Spleen (tissue), 7 donors: ENCODE measurements at regions not wholly inside any gene's neighbourhood (a gene's known extent, or its start where the extent isn't known, plus 50 kb on each side); places are given as distances from the start of the nearest gene placed in this dataset.
"Not testable (repeated sequence)": the region's sequence is repeated elsewhere in the genome, so short reads cannot be mapped to it uniquely, and the experiment has no call there.

Source experiments
- POLR2A ChIP-seq, 3 donors: fragments of 450-650 bp; IDR thresholded peaks; one replicate each; pipeline ENCODE4 v1.5.1; 2017; ENCODE audit warnings: antibody characterized with exemption in 3 of 3, mild to moderate bottlenecking in 1 of 3
- TF ChIP-seq, protein P1 (sequence below), 11 experiments: fragments of 200-600 bp in 7 of 11; fragments of 450-650 bp in 4 of 11; sonication (generic) in 4 of 11; IDR thresholded peaks in 8 of 11; conservative IDR thresholded peaks in 3 of 11; 1 replicate in 7 of 11; 2 replicates in 4 of 11; pipeline versions ENCODE4 v1.4.0 to v1.8.0; 2016 to 2021; ENCODE audit warnings: antibody characterized with exemption in 11 of 11, inconsistent platforms in 4 of 11, mild to moderate bottlenecking in 1 of 11
- donor health status: DM: no; HTN: no; CAD: no; lungs with moderate emphysema.
- donor health status: DM: no; HTN: no; CAD: no.
- donor health status: DM: no; HTN: no; CAD: no.

DNA sequence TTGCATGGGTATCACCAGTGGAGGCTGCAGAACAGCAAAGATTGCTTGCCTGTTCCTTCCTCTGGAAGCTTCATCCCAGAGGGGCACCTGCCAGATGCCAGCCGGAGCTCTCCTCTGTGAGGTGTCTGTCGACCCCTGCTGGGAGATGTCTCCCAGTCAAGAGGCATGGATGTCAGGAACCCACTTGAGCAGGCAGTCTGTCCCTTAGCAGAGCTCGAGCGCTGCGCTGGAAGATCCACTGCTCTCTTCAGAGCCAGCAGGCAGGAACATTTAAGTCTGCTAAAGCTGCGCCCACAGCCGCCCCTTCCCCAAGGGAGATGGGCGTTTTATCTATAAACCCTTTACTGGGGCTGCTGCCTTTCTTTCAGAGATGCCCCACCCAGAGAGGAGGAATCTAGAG is 126.3 kb upstream of the ST6GALNAC5 start:
- not testable (repeated sequence) for TF ChIP-seq POLR2A (IDR thresholded peaks at IDR 0.05)
- TF ChIP-seq, protein P1, sequence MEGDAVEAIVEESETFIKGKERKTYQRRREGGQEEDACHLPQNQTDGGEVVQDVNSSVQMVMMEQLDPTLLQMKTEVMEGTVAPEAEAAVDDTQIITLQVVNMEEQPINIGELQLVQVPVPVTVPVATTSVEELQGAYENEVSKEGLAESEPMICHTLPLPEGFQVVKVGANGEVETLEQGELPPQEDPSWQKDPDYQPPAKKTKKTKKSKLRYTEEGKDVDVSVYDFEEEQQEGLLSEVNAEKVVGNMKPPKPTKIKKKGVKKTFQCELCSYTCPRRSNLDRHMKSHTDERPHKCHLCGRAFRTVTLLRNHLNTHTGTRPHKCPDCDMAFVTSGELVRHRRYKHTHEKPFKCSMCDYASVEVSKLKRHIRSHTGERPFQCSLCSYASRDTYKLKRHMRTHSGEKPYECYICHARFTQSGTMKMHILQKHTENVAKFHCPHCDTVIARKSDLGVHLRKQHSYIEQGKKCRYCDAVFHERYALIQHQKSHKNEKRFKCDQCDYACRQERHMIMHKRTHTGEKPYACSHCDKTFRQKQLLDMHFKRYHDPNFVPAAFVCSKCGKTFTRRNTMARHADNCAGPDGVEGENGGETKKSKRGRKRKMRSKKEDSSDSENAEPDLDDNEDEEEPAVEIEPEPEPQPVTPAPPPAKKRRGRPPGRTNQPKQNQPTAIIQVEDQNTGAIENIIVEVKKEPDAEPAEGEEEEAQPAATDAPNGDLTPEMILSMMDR (IDR thresholded peaks at IDR 0.05 in 8 of 11, conservative IDR thresholded peaks at IDR 0.05 in 3 of 11): not testable (repeated sequence)
